GM18870 (cell line): ENCODE measurements at regions not wholly inside any gene's neighbourhood (a gene's known extent, or its start where the extent isn't known, plus 50 kb on each side); places are given as distances from the start of the nearest gene placed in this dataset.

Experiments
- ATAC-seq: cut with Tn5 transposase; IDR thresholded peaks from one replicate; pipeline ENCODE4 v1.9.1; 2021; ENCODE audit warnings: moderate library complexity; ENCODE audit not compliant: unreplicated experiment

DNA sequence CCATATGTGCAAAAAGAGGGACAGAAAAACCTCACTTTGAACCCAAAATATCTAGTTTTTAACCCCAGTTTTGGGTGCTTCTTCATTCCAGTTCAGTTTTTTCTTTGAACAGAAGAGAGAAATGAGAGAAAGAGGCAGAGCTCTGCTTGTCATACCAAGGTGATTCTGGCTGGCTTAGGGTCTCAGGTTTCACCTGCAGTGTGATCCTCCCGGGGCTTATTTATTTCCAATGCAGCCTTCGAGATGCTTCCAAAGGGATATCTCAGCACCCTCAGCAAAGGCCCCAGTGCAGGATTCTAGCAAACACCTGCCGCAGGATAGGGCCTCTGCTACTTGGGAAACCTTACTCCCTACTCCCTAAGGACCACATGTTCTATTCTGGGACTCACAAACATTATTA is 131.3 kb downstream of the WDR11 start:
- no peak for ATAC-seq

DNA sequence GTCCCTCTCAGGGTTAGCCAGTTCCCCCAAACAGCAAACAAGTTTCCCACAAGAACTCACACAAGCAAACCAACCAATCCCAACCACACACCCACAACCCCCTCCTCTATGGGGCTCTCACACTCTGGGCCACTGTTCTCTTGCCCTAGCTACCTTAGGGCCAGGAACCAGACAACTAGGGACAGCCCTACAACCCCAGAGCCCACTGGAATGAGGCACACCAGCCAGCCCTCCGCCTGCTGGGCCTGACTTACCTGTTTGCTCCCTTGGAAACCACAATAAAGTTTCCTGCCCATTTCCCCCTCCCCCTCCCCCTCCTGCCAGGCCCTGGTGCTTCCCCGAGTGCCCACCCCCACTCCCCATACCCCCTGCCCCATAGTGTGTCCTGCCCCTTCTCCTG is 132.6 kb downstream of the WDR11 start:
- no peak for ATAC-seq

DNA sequence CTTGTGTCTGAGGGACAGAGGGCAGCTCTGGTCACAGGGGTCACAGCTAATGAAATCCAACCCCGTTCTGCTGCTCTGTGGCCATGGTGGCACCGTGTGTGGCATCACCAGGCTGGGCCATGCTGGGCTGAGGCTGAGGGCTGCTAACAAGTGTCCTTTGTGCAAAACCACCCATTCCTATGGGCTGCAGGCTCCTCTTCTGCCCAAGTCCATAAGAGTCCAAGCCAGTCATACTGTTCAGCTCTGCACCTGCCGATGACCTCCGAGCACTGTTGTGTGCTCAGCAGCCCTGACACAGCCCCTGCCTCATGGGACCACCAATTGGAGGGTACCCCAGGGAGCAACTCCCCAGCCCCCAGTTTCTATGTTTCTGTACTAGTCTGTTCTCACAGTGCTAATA is 133.1 kb downstream of the WDR11 start:
- ATAC-seq, result no peak

DNA sequence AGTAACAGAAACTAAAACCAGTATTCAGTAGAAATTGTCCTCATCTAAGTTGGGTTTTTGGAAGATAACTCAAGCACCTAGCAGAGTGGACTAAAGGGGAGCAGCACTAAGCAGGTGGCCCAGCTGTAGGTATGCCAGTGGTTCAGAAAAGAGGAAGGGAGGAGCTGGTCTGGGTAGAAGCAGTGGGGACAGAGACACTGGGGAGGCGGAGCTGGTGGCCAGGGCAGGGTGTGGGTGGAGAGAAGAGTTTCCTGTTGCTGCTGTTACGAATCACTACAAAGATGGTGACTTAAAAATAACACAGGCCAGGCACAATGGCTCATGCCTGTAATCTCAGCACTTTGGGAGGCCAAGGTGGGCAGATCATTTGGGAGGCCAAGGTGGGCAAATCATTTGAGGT is 136.2 kb downstream of the WDR11 start:
- no peak for ATAC-seq

DNA sequence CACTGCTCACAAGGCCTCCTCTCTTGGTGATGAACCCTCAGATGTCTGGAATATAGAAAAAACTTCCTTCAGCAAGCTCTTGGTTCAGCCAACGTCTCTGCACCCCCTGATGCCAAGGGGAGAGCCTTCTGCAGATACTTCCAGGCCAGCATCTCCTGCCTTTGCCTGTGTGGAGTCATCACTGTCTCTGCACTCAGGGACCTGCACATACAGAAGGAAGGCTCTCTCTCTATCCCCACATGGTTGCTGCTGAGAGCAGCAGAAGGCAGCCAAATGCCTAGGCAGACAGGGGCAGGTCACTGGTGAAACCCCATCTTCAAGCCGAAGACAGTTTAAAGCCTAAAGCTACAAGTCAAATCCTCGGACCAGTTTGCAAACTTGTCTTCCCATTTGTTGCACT is 137.6 kb downstream of the WDR11 start:
- no peak for ATAC-seq

DNA sequence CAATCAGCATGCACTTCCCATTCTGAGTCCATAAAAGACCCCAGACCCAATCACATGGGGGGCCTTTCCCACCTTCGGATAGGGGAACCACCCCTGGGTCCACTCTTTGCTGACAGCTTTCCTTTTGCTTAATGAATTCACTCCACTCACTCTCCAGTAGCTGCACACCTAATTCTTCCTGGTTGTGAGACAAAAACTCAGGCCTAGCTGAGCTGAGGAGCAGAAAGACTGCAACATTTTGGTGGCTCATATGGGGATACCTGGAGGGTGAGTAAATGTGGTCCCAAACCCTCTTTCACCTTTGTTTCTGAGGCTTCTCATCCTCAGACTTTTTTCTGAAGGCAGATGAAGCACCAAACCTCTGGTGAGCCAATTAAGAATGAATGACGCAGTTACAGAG is 138.1 kb downstream of the WDR11 start:
- ATAC-seq, result no peak

DNA sequence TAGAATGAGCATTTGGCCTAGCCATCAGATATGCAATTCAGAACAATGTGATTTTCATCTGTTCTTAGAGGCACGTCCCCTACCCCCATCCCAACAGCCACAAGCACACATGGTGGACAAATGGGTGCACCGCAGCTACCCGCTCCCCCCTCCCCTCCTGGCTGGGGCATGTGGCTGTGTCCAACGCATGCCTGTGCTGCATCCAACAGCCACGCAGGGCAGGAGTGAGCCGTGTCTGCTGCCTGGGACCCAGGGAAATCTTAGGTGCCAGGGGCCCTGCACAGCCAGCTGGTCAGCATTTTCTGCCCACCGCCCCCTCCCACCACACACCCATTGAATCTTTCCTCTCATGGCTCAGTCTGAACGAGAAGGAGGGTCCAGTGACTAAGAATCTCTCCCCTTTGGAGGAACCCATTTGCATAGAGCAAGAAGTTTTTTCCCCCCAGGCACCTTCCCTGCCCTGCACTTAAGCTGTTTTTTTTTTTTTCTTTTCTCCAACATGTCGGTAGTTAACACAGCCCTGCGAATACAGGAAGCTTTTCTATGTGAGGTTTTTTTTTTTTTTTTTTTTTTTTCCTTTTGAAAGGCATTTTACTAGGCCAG is 138.9 kb downstream of the WDR11 start:
- no peak for ATAC-seq

DNA sequence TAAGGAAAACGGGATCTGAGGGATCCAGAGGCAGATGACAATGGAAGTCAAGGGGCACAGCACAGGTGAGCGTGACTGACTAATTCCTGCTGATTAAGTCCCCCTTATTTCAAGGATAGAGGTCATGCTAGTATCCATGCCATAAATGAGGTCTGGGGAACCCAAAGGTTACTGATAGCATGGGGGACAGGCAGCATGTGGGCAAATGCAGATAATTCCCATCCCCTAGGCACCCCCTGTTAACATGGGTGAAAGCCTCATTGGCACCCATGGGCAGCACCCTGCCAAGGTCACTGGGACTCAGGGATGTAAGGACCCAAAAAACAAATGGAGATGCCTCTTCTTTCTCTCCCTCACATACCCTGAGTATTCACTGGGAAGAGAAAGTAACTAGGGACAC is 139.7 kb downstream of the WDR11 start:
- ATAC-seq, result no peak

DNA sequence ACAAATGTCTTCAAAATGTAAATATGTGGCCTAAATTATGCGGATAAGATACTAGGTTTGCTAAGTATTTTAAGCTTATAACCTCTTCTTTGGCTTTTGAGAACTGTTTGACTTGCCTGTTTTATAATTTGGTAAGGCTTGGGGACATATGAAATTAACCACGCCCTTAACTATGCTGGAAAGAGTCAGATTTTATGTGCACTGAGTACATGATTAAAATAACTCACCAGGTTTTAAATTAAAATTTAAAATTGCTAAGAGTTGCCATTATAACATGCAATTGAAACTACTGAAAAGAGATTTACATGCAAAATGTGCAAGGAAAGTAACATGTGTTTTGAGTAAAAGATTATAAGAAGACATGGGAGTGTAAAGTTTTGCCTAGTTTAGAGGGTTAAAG is 141.9 kb downstream of the WDR11 start:
- no peak for ATAC-seq

DNA sequence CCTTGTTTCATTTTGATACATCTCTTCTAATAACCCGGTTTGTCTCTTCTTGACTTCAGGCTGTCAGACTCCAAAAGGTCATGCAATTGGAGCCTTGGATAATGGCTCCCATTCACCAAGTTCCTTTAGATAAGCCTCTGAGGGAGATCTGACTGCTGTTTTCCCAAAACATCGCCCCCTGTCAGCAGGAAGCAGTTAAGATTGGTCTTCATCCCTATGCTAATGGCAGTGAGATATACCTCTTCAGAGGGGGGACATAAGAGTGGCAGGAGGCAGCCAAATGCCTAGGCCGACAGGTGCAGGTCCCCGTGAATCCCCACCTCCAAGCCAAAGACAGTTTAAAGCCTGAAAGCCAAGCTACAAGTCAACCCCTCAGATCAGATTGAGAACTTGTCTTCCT is 144.6 kb downstream of the WDR11 start:
- ATAC-seq, result no peak

DNA sequence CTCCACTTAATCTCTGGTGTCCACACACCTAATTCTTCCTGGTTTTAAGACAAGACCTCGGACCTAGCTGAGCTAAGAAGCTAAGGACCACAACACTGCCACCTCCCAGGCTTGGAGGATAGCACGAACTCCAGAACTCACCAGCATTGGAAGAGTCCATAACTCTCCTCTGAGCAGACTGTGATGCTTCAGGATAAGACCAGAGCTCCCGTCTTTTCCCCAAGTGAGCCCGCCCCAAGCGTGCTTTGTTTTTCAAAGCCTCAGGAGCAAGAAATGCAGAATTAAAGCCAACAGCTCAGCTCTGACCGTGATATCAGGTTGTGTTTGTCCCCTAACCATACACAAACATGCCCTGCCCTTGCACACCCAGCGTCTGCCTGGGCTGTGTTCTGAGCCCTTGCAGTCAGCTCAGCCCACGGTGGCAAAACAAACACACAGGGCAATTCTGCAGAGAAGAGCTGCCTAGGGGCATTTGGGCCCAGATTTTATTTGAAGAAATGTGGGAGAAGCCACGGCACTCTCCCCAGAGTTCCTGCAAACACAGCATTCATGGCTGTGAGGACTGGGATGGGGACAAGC is 145.4 kb downstream of the WDR11 start:
- ATAC-seq, result no peak

DNA sequence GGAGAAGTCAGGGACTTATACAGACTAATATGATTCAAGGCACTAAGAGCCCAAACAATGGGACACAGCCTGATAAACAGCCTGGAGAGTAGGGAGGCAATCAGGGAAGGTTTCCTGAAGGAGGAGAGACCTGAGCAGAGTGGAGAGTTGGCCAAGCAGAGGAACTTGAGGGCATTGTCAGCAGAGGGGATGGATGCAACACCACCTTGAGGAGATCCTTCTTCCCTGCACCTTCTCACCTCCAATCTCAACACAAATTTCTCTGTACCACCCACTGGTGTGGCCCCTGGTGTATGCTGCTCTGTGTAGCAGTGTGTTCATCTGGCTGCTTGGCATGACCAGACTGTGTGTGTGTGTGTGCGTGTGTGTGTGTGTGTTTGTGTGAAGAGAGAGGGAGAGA is 146.2 kb downstream of the WDR11 start:
- no peak for ATAC-seq

DNA sequence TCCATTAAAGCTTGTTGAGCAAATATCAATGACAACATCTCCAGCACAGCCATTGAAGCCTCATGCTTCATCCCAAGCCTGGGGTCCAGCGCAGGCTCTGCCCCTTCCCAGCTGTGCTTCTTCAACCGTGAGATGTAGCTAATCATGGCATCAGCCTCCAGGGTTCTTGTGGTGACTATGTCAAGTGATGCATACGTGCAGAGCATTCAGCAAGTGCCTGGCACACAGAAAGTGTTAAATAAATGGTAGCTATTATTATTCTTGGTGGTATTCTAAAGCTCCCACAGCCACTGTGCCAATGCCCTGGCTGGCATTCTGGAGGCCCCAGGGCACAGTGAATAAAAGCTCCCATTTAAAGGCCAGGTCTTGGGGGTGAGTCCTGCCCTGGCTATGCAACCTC is 146.6 kb downstream of the WDR11 start:
- no peak for ATAC-seq

DNA sequence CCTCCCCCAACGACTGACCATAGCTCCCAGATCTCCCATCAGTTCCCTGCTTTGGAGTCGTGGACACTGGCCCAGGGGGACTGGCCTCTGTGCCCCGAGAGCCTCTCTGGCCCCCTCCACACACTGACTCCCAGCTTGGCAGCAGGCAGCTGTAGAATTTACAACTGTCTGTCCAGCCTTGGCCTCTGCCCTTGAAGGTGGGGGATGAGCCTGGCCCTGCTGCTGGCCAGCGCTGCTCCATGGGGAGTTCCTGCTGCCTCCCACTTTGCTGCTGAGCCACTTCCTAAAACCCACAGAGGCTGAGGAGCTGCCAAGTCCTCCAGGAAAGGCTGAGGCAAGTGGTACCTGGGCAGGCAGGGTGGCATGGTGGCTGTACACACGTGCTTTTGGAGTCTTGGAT is 147.1 kb downstream of the WDR11 start:
- ATAC-seq, result no peak

DNA sequence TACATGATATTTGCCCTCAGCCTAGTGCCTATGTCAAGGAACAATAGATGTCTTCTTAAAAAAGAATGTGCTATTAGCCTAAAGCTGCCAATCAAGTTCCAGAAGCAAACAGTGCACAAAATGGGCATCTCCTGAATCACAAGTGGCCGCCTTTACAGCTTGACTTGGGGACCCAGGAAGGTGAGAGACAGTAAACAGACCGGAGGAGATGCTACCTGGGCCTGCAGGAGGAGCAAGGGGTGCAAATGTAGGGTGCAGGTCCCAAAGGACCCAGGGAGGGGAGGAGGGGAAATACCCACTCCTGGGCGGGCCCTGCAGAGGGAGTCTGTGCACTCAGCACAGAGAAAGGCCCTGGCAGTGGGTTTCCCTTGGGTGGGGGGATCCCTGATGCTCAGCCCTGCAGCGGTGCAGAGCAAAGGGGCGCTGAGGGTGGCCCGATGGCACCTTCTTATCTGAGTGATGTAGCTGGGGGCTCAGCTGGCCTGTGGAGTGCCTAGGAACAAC is 147.7 kb downstream of the WDR11 start:
- no peak for ATAC-seq

DNA sequence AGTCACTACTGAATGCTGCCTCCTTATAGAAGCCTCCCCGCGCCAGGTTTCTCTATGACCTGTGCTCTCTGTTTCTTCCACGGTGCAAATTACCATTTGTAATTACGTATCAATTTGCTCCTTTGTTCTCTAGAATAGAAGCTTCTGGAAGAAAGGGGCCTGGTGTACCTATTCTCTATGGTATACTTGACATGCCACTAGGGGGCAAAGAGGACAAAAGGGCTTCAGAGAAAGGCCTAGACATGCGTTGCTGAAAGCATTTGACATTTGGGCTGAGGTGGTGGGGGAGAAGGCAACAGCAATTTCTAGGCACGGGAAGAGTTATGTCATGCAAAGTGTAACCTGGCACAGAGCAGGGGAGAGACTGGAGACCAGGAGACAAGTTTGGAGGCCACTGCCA is 148.7 kb downstream of the WDR11 start:
- ATAC-seq, result no peak

DNA sequence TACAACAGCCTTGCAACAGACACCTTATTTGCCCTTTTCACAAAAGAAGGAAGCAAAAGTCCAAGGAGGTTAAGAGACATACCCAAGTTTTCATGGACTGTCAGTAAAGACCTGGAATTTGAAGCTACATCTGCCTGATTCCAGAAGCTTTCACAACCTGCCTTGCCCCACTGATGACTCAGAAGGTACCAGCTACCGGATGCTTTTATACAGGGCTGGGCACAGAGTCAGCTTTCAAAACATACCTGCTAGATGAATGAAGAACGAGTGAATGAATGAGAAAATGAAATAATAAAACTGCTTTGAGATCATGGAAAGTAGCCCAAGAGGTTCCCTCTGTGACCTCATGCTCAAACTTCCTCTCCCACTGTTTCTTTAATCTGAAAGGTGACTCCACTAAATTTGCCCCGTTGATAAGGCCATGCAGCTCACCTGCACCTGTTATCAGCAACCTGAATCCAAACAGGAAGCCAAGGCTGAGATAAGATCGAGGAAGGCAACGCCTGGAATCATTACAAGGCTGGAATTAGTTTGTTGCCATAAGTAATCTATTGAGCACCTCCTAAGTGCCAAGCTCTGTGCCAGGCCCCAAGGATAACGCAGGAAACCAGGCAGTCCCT is 151.5 kb downstream of the WDR11 start:
- ATAC-seq, result no peak

DNA sequence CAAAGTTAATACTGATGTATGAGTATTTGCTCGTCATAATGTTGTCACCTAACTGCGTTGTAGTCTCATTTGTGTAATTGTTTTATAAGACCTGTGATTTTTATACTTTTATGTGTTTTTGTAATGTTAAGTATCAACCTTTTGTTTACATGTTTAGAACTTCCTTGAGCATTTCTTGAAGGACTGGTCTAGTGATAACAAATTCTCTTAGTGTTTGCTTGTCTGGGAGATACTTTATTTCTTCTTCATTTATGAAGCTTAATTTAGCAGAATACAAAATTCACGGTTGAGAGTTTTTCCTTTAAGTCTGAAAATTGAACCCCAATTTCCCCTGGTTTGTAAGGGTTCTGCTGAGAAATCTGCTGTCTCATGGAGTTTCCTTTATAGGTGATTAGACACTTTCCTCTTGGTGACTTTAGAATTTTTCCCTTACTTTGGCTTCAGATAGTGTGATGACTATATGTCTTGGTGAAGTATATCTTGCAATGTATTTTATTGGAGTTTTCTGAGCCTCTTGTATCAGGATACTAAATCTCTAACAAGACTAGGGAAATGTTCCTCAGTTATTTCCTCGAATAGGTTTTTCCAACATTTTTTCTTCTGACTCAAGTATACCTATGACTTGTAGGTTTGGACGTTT is 154.9 kb downstream of the WDR11 start:
- ATAC-seq, result no peak

DNA sequence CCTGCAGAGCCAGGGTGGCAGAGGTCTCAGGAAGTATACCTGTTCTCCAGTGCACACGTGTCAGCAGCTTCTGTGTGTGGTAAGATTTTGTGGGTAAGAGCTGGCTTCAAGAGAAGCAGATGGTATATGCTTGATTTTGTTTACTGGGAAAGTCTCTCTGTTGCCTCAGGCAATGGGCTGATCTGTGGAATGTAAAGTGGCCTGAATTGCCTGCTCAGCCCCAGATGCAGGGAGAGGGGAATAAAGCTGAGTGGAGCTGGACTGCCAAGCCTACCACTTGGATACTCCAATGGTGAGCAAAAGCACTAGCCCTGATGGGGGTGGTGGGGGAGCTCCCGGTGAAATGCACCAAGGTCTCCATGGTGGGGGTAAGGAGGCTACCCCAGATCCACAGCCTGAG is 156.1 kb downstream of the WDR11 start:
- ATAC-seq, result no peak

DNA sequence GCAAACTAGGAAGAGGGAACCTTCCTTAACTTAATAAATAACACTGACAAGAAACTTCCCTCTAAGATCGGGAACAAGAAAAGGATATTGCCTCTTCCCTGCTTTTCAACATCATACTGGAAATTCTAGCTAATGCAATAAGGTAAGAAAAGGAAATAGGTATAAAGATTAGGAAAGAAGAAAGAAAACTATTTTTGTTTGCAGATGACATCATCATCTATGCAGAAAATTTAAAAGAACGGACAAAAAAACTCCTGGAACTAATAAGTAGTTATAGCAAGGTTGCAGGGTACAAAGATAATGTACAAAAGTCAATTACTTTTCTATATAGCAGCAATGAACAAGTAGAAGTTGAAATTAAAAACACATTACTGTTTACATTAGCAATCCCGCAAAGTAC is 164.8 kb downstream of the WDR11 start:
- ATAC-seq, result no peak

DNA sequence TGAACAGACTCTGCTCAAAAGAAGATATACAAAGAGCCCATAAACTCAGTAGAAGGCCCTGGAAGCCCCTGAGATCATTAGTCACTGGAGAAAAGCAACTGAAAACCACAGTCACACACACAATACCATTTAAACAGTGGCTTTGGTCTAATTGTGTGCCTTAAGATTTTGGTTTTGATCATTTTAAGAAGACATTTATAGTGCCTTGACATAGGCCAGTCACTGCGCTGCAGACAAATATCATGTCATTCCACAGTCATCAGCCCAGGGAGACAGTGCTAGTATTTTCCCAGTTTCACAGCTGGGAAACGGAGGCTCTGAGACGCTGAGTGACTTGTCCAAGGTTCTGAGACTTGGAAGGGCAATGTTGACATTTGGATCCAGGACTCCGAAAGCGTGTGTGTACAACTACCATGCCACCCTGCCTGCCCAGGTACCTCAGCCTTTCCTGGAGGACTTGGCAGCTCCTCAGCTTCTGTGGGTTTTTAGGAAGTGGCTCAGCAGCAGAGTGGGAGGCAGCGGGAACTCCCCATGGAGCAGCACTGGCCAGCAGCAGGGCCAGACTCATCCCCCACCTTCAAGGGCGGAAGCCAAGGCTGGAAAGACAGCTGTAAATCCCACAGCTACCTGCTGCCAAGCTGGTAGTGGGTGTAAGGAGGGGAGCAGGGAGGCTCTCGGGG is 173.9 kb downstream of the WDR11 start:
- no peak for ATAC-seq

DNA sequence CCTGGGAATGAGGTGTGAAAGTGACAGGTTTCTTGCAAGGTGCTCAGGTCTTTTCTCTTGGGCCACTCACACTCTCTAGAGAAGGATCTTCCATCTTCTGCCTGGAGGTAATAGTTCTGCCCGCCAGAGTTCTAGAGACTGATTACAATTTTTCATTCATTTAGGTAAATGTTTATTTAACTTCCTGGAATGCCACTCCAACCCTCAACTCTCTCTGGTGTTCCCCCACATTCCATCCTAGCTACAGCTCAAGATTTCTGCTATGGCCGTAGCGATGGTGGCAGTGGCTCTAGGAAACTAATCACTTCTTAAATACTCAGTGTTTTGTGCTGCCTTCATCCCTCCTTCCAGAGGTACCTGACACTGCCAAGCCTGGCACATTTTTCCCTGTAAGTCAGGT is 174.6 kb downstream of the WDR11 start:
- ATAC-seq, result no peak
